Lower leg skin (tissue), 3 donors: ENCODE measurements at regions not wholly inside any gene's neighbourhood (a gene's known extent, or its start where the extent isn't known, plus 50 kb on each side); places are given as distances from the start of the nearest gene placed in this dataset.

Experiments
- CTCF ChIP-seq, 3 donors: fragments of 450-650 bp; IDR thresholded peaks; one replicate each; pipeline ENCODE4 v1.5.1; 2016; ENCODE audit warnings: antibody characterized with exemption in 3 of 3, mild to moderate bottlenecking in 3 of 3, moderate library complexity in 2 of 3
- POLR2A ChIP-seq, 2 donors: fragments of 450-650 bp; IDR thresholded peaks; one replicate each; pipeline ENCODE4 v1.6.1; 2016 to 2017; ENCODE audit warnings: antibody characterized with exemption in 2 of 2, mild to moderate bottlenecking in 1 of 2, moderate library complexity in 1 of 2

- no peak for TF ChIP-seq CTCF (IDR thresholded peaks at IDR 0.05)
- no peak for TF ChIP-seq POLR2A (IDR thresholded peaks at IDR 0.05)
Observed at GRCh38 chr4:33302321-33302720, 2582.2 kb downstream of the PCDH7 start.
